ENCODE measurements at regions not wholly inside any gene's neighbourhood (a gene's known extent, or its start where the extent isn't known, plus 50 kb on each side); places are given as distances from the start of the nearest gene placed in this dataset.

- TF ChIP-seq CTCF (IDR thresholded peaks at IDR 0.05) = no peak
- no peak for TF ChIP-seq EZH2 (IDR thresholded peaks at IDR 0.05; ENCODE audit: borderline replicate concordance, insufficient read depth, low read depth, low read length, poor library complexity, severe bottlenecking)
Measured at GRCh38 chr15:26442680-26443079, 330.2 kb downstream of the GABRB3 start.
